Activated CD4-positive, alpha-beta memory T cell treated with anti-CD3 and anti-CD28 coated beads for 36 hours (primary cell): ENCODE measurements at regions not wholly inside any gene's neighbourhood (a gene's known extent, or its start where the extent isn't known, plus 50 kb on each side); places are given as distances from the start of the nearest gene placed in this dataset.

Experiments used
- CTCF ChIA-PET: fragments of 350-600 bp; sonication (Branson Sonifier 250); formaldehyde crosslinking; loops from one replicate; lab custom pipeline; 2021; ENCODE audit warnings: antibody characterized with exemption, inconsistent platforms; lab: Charles Lee
- POLR2A ChIA-PET: fragments of 350-600 bp; sonication (Branson Sonifier 250); formaldehyde crosslinking; loops from one replicate; lab custom pipeline; 2021; ENCODE audit warnings: antibody characterized with exemption; lab: Charles Lee
- DNase-seq: peaks from one replicate; pipeline ENCODE4 v3.0.0-alpha.2; 2020
- H3K27ac Mint-ChIP-seq: one replicate; pipeline ENCODE4 v1.8.0; 2021; ENCODE audit warnings: mixed read lengths
- H3K27me3 Mint-ChIP-seq: one replicate; pipeline ENCODE4 v1.8.0; 2021; ENCODE audit warnings: mixed read lengths
- H3K36me3 Mint-ChIP-seq: one replicate; pipeline ENCODE4 v1.8.0; 2021; ENCODE audit warnings: mixed read lengths
- H3K4me1 Mint-ChIP-seq: one replicate; pipeline ENCODE4 v1.8.0; 2021; ENCODE audit warnings: low read depth, mixed read lengths
- H3K4me3 Mint-ChIP-seq: one replicate; pipeline ENCODE4 v1.8.0; 2021; ENCODE audit warnings: mild to moderate bottlenecking, mixed read lengths
- H3K9me3 Mint-ChIP-seq: one replicate; pipeline ENCODE4 v1.8.0; 2021; ENCODE audit warnings: mixed read lengths
- intact Hi-C: fragments of 100-400 bp; cut with micrococcal nuclease; formaldehyde crosslinking; loops from one replicate; pipeline ENCODE4 v1.15.1; 2023

- DNase-seq: no peak
Measured at GRCh38 chr5:3386637-3387036, 209.0 kb upstream of the IRX1 start.

GRCh38 chr5:3385991-3386519 lies 209.6 kb upstream of the IRX1 start:
- DNase-seq: no peak
- ChIA-PET CTCF (no interaction called here), POLR2A (no interaction called here)
- H3K4me3 Mint-ChIP-seq: no peak overlapping the region
- H3K36me3 Mint-ChIP-seq: no peaks in the 10 kb centered on the region
- peaks cover 10% of the 10 kb centered on the region for H3K9me3 Mint-ChIP-seq
- no peak overlapping the region for H3K27ac Mint-ChIP-seq
- no peaks in the 10 kb centered on the region for H3K4me1 Mint-ChIP-seq
- no peaks in the 10 kb centered on the region for H3K27me3 Mint-ChIP-seq
- intact Hi-C loops: no loop called here

More at GRCh38 chr5:3386637-3387036, 209.0 kb upstream of the IRX1 start:
- no peaks in the 10 kb centered on the region for H3K4me1 Mint-ChIP-seq
- intact Hi-C loops: no loop called here
- peaks cover 11% of the 10 kb centered on the region for H3K9me3 Mint-ChIP-seq
- H3K36me3 Mint-ChIP-seq: peaks cover under 1% of the 10 kb centered on the region
- H3K27me3 Mint-ChIP-seq: no peaks in the 10 kb centered on the region
- ChIA-PET CTCF (no interaction called here), POLR2A (no interaction called here)
- no peak overlapping the region for H3K27ac Mint-ChIP-seq
- no peak overlapping the region for H3K4me3 Mint-ChIP-seq

GRCh38 chr5:3384531-3384930 lies 211.1 kb upstream of the IRX1 start:
- CTCF ChIA-PET: no interaction called here
- H3K9me3 Mint-ChIP-seq: peaks cover 10% of the 10 kb centered on the region
- H3K4me3 Mint-ChIP-seq: no peak overlapping the region
- H3K4me1 Mint-ChIP-seq: no peaks in the 10 kb centered on the region
- POLR2A ChIA-PET: no interaction called here
- H3K27ac Mint-ChIP-seq: no peak overlapping the region
- H3K36me3 Mint-ChIP-seq: no peaks in the 10 kb centered on the region
- DNase-seq: no peak
- no peaks in the 10 kb centered on the region for H3K27me3 Mint-ChIP-seq
- intact Hi-C loops: no loop called here

- H3K9me3 Mint-ChIP-seq: peaks cover 10% of the 10 kb centered on the region
- H3K27ac Mint-ChIP-seq: no peak overlapping the region
- DNase-seq: no peak
- H3K4me1 Mint-ChIP-seq: no peaks in the 10 kb centered on the region
- CTCF ChIA-PET: no interaction called here
- intact Hi-C loops: no loop called here
- H3K27me3 Mint-ChIP-seq: no peaks in the 10 kb centered on the region
- POLR2A ChIA-PET: no interaction called here
- H3K36me3 Mint-ChIP-seq: no peaks in the 10 kb centered on the region
- no peak overlapping the region for H3K4me3 Mint-ChIP-seq
Measured at GRCh38 chr5:3382782-3383181, 212.8 kb upstream of the IRX1 start.

GRCh38 chr5:3382151-3382550 lies 213.5 kb upstream of the IRX1 start:
- ChIA-PET CTCF (no interaction called here), POLR2A (no interaction called here)
- Mint-ChIP-seq H3K4me3 (no peak overlapping the region), H3K36me3 (no peaks in the 10 kb centered on the region), H3K27ac (no peak overlapping the region), H3K27me3 (no peaks in the 10 kb centered on the region), H3K9me3 (peaks cover 10% of the 10 kb centered on the region), H3K4me1 (no peaks in the 10 kb centered on the region)
- DNase-seq: no peak
- intact Hi-C loops: no loop called here

GRCh38 chr5:3381206-3381825 lies 214.3 kb upstream of the IRX1 start:
- peaks cover 10% of the 10 kb centered on the region for H3K9me3 Mint-ChIP-seq
- H3K36me3 Mint-ChIP-seq: no peaks in the 10 kb centered on the region
- intact Hi-C loops: no loop called here
- H3K27ac Mint-ChIP-seq: no peak overlapping the region
- no peak for DNase-seq
- H3K27me3 Mint-ChIP-seq: no peaks in the 10 kb centered on the region
- no peak overlapping the region for H3K4me3 Mint-ChIP-seq
- ChIA-PET CTCF (no interaction called here), POLR2A (no interaction called here)
- H3K4me1 Mint-ChIP-seq: no peaks in the 10 kb centered on the region

- H3K4me3 Mint-ChIP-seq: no peak overlapping the region
- DNase-seq: no peak
Measured at GRCh38 chr5:3380689-3381088, 214.9 kb upstream of the IRX1 start.

GRCh38 chr5:3377831-3378230 lies 217.8 kb upstream of the IRX1 start:
- DNase-seq: no peak
- Mint-ChIP-seq H3K4me3 (no peak overlapping the region), H3K27ac (no peak overlapping the region), H3K36me3 (no peaks in the 10 kb centered on the region), H3K4me1 (no peaks in the 10 kb centered on the region), H3K9me3 (peaks cover 24% of the 10 kb centered on the region), H3K27me3 (no peaks in the 10 kb centered on the region)
- ChIA-PET POLR2A (no interaction called here), CTCF (no interaction called here)
- intact Hi-C loops: no loop called here

More at GRCh38 chr5:3380689-3381088, 214.9 kb upstream of the IRX1 start:
- Mint-ChIP-seq H3K4me1 (no peaks in the 10 kb centered on the region), H3K27me3 (no peaks in the 10 kb centered on the region), H3K9me3 (peaks cover 10% of the 10 kb centered on the region), H3K36me3 (no peaks in the 10 kb centered on the region), H3K27ac (no peak overlapping the region)
- CTCF ChIA-PET: no interaction called here
- POLR2A ChIA-PET: no interaction called here
- intact Hi-C loops: no loop called here

GRCh38 chr5:3377176-3377575 lies 218.5 kb upstream of the IRX1 start:
- no peak overlapping the region for H3K4me3 Mint-ChIP-seq

GRCh38 chr5:3376611-3377010 lies 219.0 kb upstream of the IRX1 start:
- Mint-ChIP-seq H3K4me3 (no peak overlapping the region), H3K4me1 (no peaks in the 10 kb centered on the region), H3K9me3 (peaks cover 29% of the 10 kb centered on the region), H3K27ac (no peak overlapping the region), H3K36me3 (no peaks in the 10 kb centered on the region), H3K27me3 (no peaks in the 10 kb centered on the region)
- DNase-seq: no peak
- ChIA-PET CTCF (no interaction called here), POLR2A (no interaction called here)
- intact Hi-C loops: no loop called here

More at GRCh38 chr5:3377176-3377575, 218.5 kb upstream of the IRX1 start:
- CTCF ChIA-PET: no interaction called here
- no peaks in the 10 kb centered on the region for H3K36me3 Mint-ChIP-seq
- no peaks in the 10 kb centered on the region for H3K27me3 Mint-ChIP-seq
- intact Hi-C loops: no loop called here
- peaks cover 24% of the 10 kb centered on the region for H3K9me3 Mint-ChIP-seq
- no peak overlapping the region for H3K27ac Mint-ChIP-seq
- H3K4me1 Mint-ChIP-seq: no peaks in the 10 kb centered on the region
- no peak for DNase-seq
- POLR2A ChIA-PET: no interaction called here

GRCh38 chr5:3375586-3376311 lies 219.9 kb upstream of the IRX1 start:
- H3K9me3 Mint-ChIP-seq: peaks cover 29% of the 10 kb centered on the region
- no peaks in the 10 kb centered on the region for H3K36me3 Mint-ChIP-seq
- H3K4me3 Mint-ChIP-seq: no peak overlapping the region
- H3K27me3 Mint-ChIP-seq: no peaks in the 10 kb centered on the region
- DNase-seq: no peak
- ChIA-PET POLR2A (no interaction called here), CTCF (no interaction called here)
- intact Hi-C loops: no loop called here
- H3K27ac Mint-ChIP-seq: no peak overlapping the region
- H3K4me1 Mint-ChIP-seq: no peaks in the 10 kb centered on the region

- intact Hi-C loops: no loop called here
- DNase-seq: no peak
Measured at GRCh38 chr5:3373391-3373790, 222.2 kb upstream of the IRX1 start.

GRCh38 chr5:3372289-3372688 lies 223.3 kb upstream of the IRX1 start:
- Mint-ChIP-seq H3K36me3 (no peaks in the 10 kb centered on the region), H3K4me3 (no peak overlapping the region), H3K9me3 (peaks cover 29% of the 10 kb centered on the region), H3K27me3 (no peaks in the 10 kb centered on the region), H3K27ac (no peak overlapping the region), H3K4me1 (no peaks in the 10 kb centered on the region)
- intact Hi-C loops: no loop called here
- ChIA-PET CTCF (no interaction called here), POLR2A (no interaction called here)
- DNase-seq: no peak

More at GRCh38 chr5:3373391-3373790, 222.2 kb upstream of the IRX1 start:
- H3K4me1 Mint-ChIP-seq: no peaks in the 10 kb centered on the region
- ChIA-PET CTCF (no interaction called here), POLR2A (no interaction called here)
- H3K4me3 Mint-ChIP-seq: no peak overlapping the region
- peaks cover 29% of the 10 kb centered on the region for H3K9me3 Mint-ChIP-seq
- no peak overlapping the region for H3K27ac Mint-ChIP-seq
- H3K27me3 Mint-ChIP-seq: no peaks in the 10 kb centered on the region
- no peaks in the 10 kb centered on the region for H3K36me3 Mint-ChIP-seq
